ENCODE measurements at regions not wholly inside any gene's neighbourhood (a gene's known extent, or its start where the extent isn't known, plus 50 kb on each side); places are given as distances from the start of the nearest gene placed in this dataset.

GRCh38 chrY:14290656-14291375 lies 233.5 kb upstream of the NLGN4Y start:
- no peaks in the 10 kb centered on the region for H3K36me3 ChIP-seq (ENCODE audit: control insufficient read depth, insufficient read depth, low read length)

GRCh38 chrY:14292382-14292781 lies 231.9 kb upstream of the NLGN4Y start:
- Histone ChIP-seq H3K9ac (ENCODE audit: insufficient read depth, low read length) (no peak overlapping the region), H3K27ac (ENCODE audit: insufficient read depth, low read length) (no peak overlapping the region), H3K9me3 (ENCODE audit: control insufficient read depth, insufficient read depth, low read depth, low read length) (no peaks in the 10 kb centered on the region), H3K4me2 (ENCODE audit: extremely low read depth, insufficient read depth, low read length) (no peak overlapping the region), H2AFZ (ENCODE audit: low read length) (no peak overlapping the region), H3K27me3 (ENCODE audit: control insufficient read depth, insufficient read depth, low read length) (no peaks in the 10 kb centered on the region), H3K36me3 (ENCODE audit: control insufficient read depth, insufficient read depth, low read length) (no peaks in the 10 kb centered on the region), H4K20me1 (ENCODE audit: control insufficient read depth, extremely low read depth, insufficient read depth, low read length) (no peaks in the 10 kb centered on the region), H3K4me1 (ENCODE audit: control insufficient read depth, extremely low read depth, insufficient read depth, low read length) (no peaks in the 10 kb centered on the region), H3K79me2 (ENCODE audit: control insufficient read depth, insufficient read depth, low read length) (no peaks in the 10 kb centered on the region), H3K4me3 (replicated peaks in 1 of 4; ENCODE audit: control extremely low read depth in 1 of 4, insufficient read depth in 1 of 4, low read depth in 3 of 4, low read length in 4 of 4) (no peak overlapping the region)
- TF ChIP-seq CTCF (conservative IDR thresholded peaks at IDR 0.05 in 1 of 2, IDR thresholded peaks at IDR 0.05 in 1 of 2; ENCODE audit: low read depth in 1 of 2, low read length in 2 of 2) (no peak), EZH2 (IDR thresholded peaks at IDR 0.05; ENCODE audit: low read length, missing control alignments) (no peak)
- DNase-seq (ENCODE audit: low read depth in 2 of 2) = no peak

More at GRCh38 chrY:14290656-14291375, 233.5 kb upstream of the NLGN4Y start:
- Histone ChIP-seq H3K27ac (ENCODE audit: insufficient read depth, low read length) (no peak overlapping the region), H3K4me3 (replicated peaks in 1 of 4; ENCODE audit: control extremely low read depth in 1 of 4, insufficient read depth in 1 of 4, low read depth in 3 of 4, low read length in 4 of 4) (no peak overlapping the region), H3K79me2 (ENCODE audit: control insufficient read depth, insufficient read depth, low read length) (no peaks in the 10 kb centered on the region), H2AFZ (ENCODE audit: low read length) (no peak overlapping the region), H3K4me1 (ENCODE audit: control insufficient read depth, extremely low read depth, insufficient read depth, low read length) (no peaks in the 10 kb centered on the region), H3K9me3 (ENCODE audit: control insufficient read depth, insufficient read depth, low read depth, low read length) (no peaks in the 10 kb centered on the region), H3K27me3 (ENCODE audit: control insufficient read depth, insufficient read depth, low read length) (no peaks in the 10 kb centered on the region), H3K9ac (ENCODE audit: insufficient read depth, low read length) (no peak overlapping the region), H4K20me1 (ENCODE audit: control insufficient read depth, extremely low read depth, insufficient read depth, low read length) (no peaks in the 10 kb centered on the region), H3K4me2 (ENCODE audit: extremely low read depth, insufficient read depth, low read length) (no peak overlapping the region)
- DNase-seq (ENCODE audit: low read depth in 2 of 2) = no peak
- no peak for TF ChIP-seq CTCF (conservative IDR thresholded peaks at IDR 0.05 in 1 of 2, IDR thresholded peaks at IDR 0.05 in 1 of 2; ENCODE audit: low read depth in 1 of 2, low read length in 2 of 2)
- no peak for TF ChIP-seq EZH2 (IDR thresholded peaks at IDR 0.05; ENCODE audit: low read length, missing control alignments)

GRCh38 chrY:14300775-14301174 lies 223.6 kb upstream of the NLGN4Y start:
- Histone ChIP-seq H3K79me2 (ENCODE audit: control insufficient read depth, insufficient read depth, low read length) (no peaks in the 10 kb centered on the region), H3K4me1 (ENCODE audit: control insufficient read depth, extremely low read depth, insufficient read depth, low read length) (no peaks in the 10 kb centered on the region), H2AFZ (ENCODE audit: low read length) (no peak overlapping the region), H3K9me3 (ENCODE audit: control insufficient read depth, insufficient read depth, low read depth, low read length) (no peaks in the 10 kb centered on the region), H3K27me3 (ENCODE audit: control insufficient read depth, insufficient read depth, low read length) (no peaks in the 10 kb centered on the region), H3K4me2 (ENCODE audit: extremely low read depth, insufficient read depth, low read length) (no peak overlapping the region), H3K36me3 (ENCODE audit: control insufficient read depth, insufficient read depth, low read length) (no peaks in the 10 kb centered on the region), H3K9ac (ENCODE audit: insufficient read depth, low read length) (no peak overlapping the region), H4K20me1 (ENCODE audit: control insufficient read depth, extremely low read depth, insufficient read depth, low read length) (no peaks in the 10 kb centered on the region), H3K27ac (ENCODE audit: insufficient read depth, low read length) (no peak overlapping the region), H3K4me3 (replicated peaks in 1 of 4; ENCODE audit: control extremely low read depth in 1 of 4, insufficient read depth in 1 of 4, low read depth in 3 of 4, low read length in 4 of 4) (no peak overlapping the region)
- no peak for DNase-seq (ENCODE audit: low read depth in 2 of 2)
- TF ChIP-seq EZH2 (IDR thresholded peaks at IDR 0.05; ENCODE audit: low read length, missing control alignments) (no peak), CTCF (conservative IDR thresholded peaks at IDR 0.05 in 1 of 2, IDR thresholded peaks at IDR 0.05 in 1 of 2; ENCODE audit: low read depth in 1 of 2, low read length in 2 of 2) (no peak)
